H9 (cell line): ENCODE measurements at regions not wholly inside any gene's neighbourhood (a gene's known extent, or its start where the extent isn't known, plus 50 kb on each side); places are given as distances from the start of the nearest gene placed in this dataset.

Experiments used
- DNase-seq: peaks from one replicate; pipeline ENCODE4 v3.0.0-alpha.2; 2017
- H2AFZ ChIP-seq: one replicate; pipeline ENCODE4 v1.6.1; 2013; ENCODE audit warnings: mild to moderate bottlenecking, low read length, control low read depth, moderate library complexity
- H2AK5ac ChIP-seq: 2 replicates; pipeline ENCODE4 v1.6.1; 2013; ENCODE audit warnings: low read length, control low read depth, mixed read lengths; ENCODE audit not compliant: insufficient read length
- H2BK120ac ChIP-seq: one replicate; pipeline ENCODE4 v1.6.1; 2013; ENCODE audit warnings: low read depth, mild to moderate bottlenecking, low read length, control low read depth, inconsistent platforms; ENCODE audit not compliant: poor library complexity, severe bottlenecking
- H2BK12ac ChIP-seq: 2 replicates; pipeline ENCODE4 v1.6.1; 2013; ENCODE audit warnings: low read length, control low read depth, mixed read lengths, low read depth; ENCODE audit not compliant: insufficient read length
- H2BK15ac ChIP-seq: 2 replicates; pipeline ENCODE4 v1.6.1; 2013; ENCODE audit warnings: low read depth, low read length, control low read depth
- H2BK20ac ChIP-seq: one replicate; pipeline ENCODE4 v1.6.1; 2013; ENCODE audit warnings: low read depth, mild to moderate bottlenecking, low read length, control low read depth, inconsistent platforms; ENCODE audit not compliant: poor library complexity, severe bottlenecking
- H2BK5ac ChIP-seq: 2 replicates; pipeline ENCODE4 v1.6.1; 2013; ENCODE audit warnings: low read length, control low read depth, mixed read lengths; ENCODE audit not compliant: insufficient read length
- H3K14ac ChIP-seq: 2 replicates; pipeline ENCODE4 v1.6.1; 2013; ENCODE audit warnings: low read length, control low read depth; ENCODE audit not compliant: insufficient read depth
- H3K18ac ChIP-seq: 2 replicates; pipeline ENCODE4 v1.6.1; 2013; ENCODE audit warnings: low read depth, mild to moderate bottlenecking, mixed read lengths, low read length, control low read depth; ENCODE audit not compliant: insufficient read length
- H3K23ac ChIP-seq: 2 replicates; pipeline ENCODE4 v1.6.1; 2013; ENCODE audit warnings: low read length, control low read depth, mixed read lengths, low read depth; ENCODE audit not compliant: insufficient read length
- H3K23me2 ChIP-seq: 2 replicates; pipeline ENCODE4 v1.6.1; 2013; ENCODE audit warnings: low read depth, mild to moderate bottlenecking, mixed read lengths, low read length, control low read depth; ENCODE audit not compliant: insufficient read length, poor library complexity, severe bottlenecking
- H3K27ac ChIP-seq: 2 replicates; pipeline ENCODE4 v1.5.1; 2013; ENCODE audit warnings: low read length, control low read depth, mixed read lengths, low read depth; ENCODE audit not compliant: insufficient read length
- H3K27me3 ChIP-seq: 2 replicates; pipeline ENCODE4 v1.6.1; 2013; ENCODE audit warnings: low read length, control low read depth, inconsistent platforms; ENCODE audit not compliant: insufficient read depth
- H3K4ac ChIP-seq: 2 replicates; pipeline ENCODE4 v1.6.1; 2013; ENCODE audit warnings: low read depth, mild to moderate bottlenecking, control low read depth, inconsistent platforms, low read length, moderate library complexity
- H3K4me1 ChIP-seq: 2 replicates; pipeline ENCODE4 v1.6.1; 2013; ENCODE audit warnings: low read length, control low read depth, inconsistent platforms; ENCODE audit not compliant: insufficient read depth
- H3K4me2 ChIP-seq: 2 replicates; pipeline ENCODE4 v1.6.1; 2013; ENCODE audit warnings: low read length, control low read depth, mixed read lengths; ENCODE audit not compliant: insufficient read length, insufficient read depth
- H3K56ac ChIP-seq: 2 replicates; pipeline ENCODE4 v1.6.1; 2013; ENCODE audit warnings: low read depth, mild to moderate bottlenecking, mixed read lengths, low read length, control low read depth; ENCODE audit not compliant: insufficient read length
- H3K79me1 ChIP-seq: 2 replicates; pipeline ENCODE4 v1.6.1; 2013; ENCODE audit warnings: low read depth, mild to moderate bottlenecking, moderate library complexity, low read length, control low read depth, inconsistent platforms; ENCODE audit not compliant: insufficient read depth, poor library complexity, severe bottlenecking
- H3K79me2 ChIP-seq: 2 replicates; pipeline ENCODE4 v1.6.1; 2013; ENCODE audit warnings: low read length, control low read depth, inconsistent platforms; ENCODE audit not compliant: insufficient read depth
- H3K9ac ChIP-seq: 2 replicates; pipeline ENCODE4 v1.6.1; 2013; ENCODE audit warnings: low read length, control low read depth, mixed read lengths; ENCODE audit not compliant: insufficient read length; ENCODE audit errors: extremely low read depth
- H3K9me3 ChIP-seq: one replicate; pipeline ENCODE4 v1.6.1; 2013; ENCODE audit warnings: low read depth, low read length, inconsistent platforms; ENCODE audit not compliant: control insufficient read depth
- H3T11ph ChIP-seq: one replicate; pipeline ENCODE4 v1.6.1; 2013; ENCODE audit warnings: mild to moderate bottlenecking, low read length, control low read depth, inconsistent platforms
- H4K20me1 ChIP-seq: one replicate; pipeline ENCODE4 v1.6.1; 2013; ENCODE audit not compliant: control insufficient read depth, insufficient read length, insufficient read depth
- H4K5ac ChIP-seq: 2 replicates; pipeline ENCODE4 v1.6.1; 2013; ENCODE audit warnings: low read depth, mild to moderate bottlenecking, mixed read lengths, low read length, control low read depth; ENCODE audit not compliant: insufficient read length
- H4K8ac ChIP-seq: replicated peaks from 2 replicates; pipeline ENCODE4 v1.6.1; 2013; ENCODE audit warnings: low read length, control low read depth, mixed read lengths, low read depth; ENCODE audit not compliant: insufficient read length
- H4K91ac ChIP-seq: 2 replicates; pipeline ENCODE4 v1.6.1; 2013; ENCODE audit warnings: low read depth, mild to moderate bottlenecking, moderate library complexity, mixed read lengths, low read length, control low read depth; ENCODE audit not compliant: insufficient read length
- H3K27ac Mint-ChIP-seq, 3 experiments: 2 replicates in 2 of 3; 3 replicates in 1 of 3; pipeline ENCODE4 v1.8.0; 2020 to 2021; ENCODE audit warnings: mixed read lengths in 3 of 3, mild to moderate bottlenecking in 1 of 3, moderate library complexity in 1 of 3
- H3K27me3 Mint-ChIP-seq: 2 replicates; pipeline ENCODE4 v1.8.0; 2021; ENCODE audit warnings: low read depth, mild to moderate bottlenecking, moderate library complexity, mixed read lengths
- H3K36me3 Mint-ChIP-seq, 3 experiments: 2 replicates in 2 of 3; 3 replicates in 1 of 3; pipeline ENCODE4 v1.8.0; 2020 to 2021; ENCODE audit warnings: low read depth in 3 of 3, mixed read lengths in 3 of 3; ENCODE audit not compliant: insufficient read depth in 1 of 3
- H3K4me1 Mint-ChIP-seq, 2 experiments: 2 replicates each; pipeline ENCODE4 v1.8.0; 2020; ENCODE audit warnings: mixed read lengths in 2 of 2
- H3K4me3 Mint-ChIP-seq, 2 experiments: 2 replicates in 1 of 2; 3 replicates in 1 of 2; pipeline ENCODE4 v1.8.0; 2020 to 2021; ENCODE audit warnings: mild to moderate bottlenecking in 2 of 2, mixed read lengths in 2 of 2, moderate library complexity in 1 of 2
- H3K9me3 Mint-ChIP-seq, 2 experiments: 2 replicates in 1 of 2; 3 replicates in 1 of 2; pipeline ENCODE4 v1.8.0; 2020; ENCODE audit warnings: mild to moderate bottlenecking in 2 of 2, mixed read lengths in 2 of 2, moderate library complexity in 1 of 2
- CTCF ChIP-seq: fragments of 200-600 bp; sonication (generic); conservative IDR thresholded peaks from 3 replicates; pipeline ENCODE4 v1.8.0; 2021; ENCODE audit warnings: antibody characterized with exemption, mild to moderate bottlenecking
- WGBS: extraction: QIAGEN DNeasy Blood & Tissue Kit; methylation state at CpG from one replicate; pipeline ENCODE4 v1.1.7; 2013; ENCODE audit warnings: missing lambda C conversion rate, low lambda C conversion rate, mixed read lengths; ENCODE audit not compliant: insufficient read length; ENCODE audit errors: extremely low coverage; 5-methylcytosine and 5-hydroxymethylcytosine counted together

GRCh38 chr10:55233090-55233489, 432.1 kb upstream of the PCDH15 start:
- no peaks in the 10 kb centered on the region for H3K79me1 ChIP-seq
- no peaks in the 10 kb centered on the region for H3K9me3 ChIP-seq
- peaks cover 0 to 5% of the 10 kb centered on the region in 2 experiments; a peak in 2 of 4 replicates for H3K4me1 Mint-ChIP-seq
- no peak overlapping the region for H2BK5ac ChIP-seq
- no peak overlapping the region for H2BK15ac ChIP-seq
- no peak overlapping the region for H3K4me2 ChIP-seq
- no peak overlapping the region for H3T11ph ChIP-seq
- no peak overlapping the region for H2AFZ ChIP-seq
- no peaks in the 10 kb centered on the region for H3K27me3 Mint-ChIP-seq
- no peak overlapping the region for H4K8ac ChIP-seq
- no peak overlapping the region for H3K4ac ChIP-seq
- no peak overlapping the region for H3K18ac ChIP-seq
- WGBS = no CpG with 5 or more reads among the region's 3 CpGs
- no peak overlapping the region for H4K91ac ChIP-seq
- H3K4me1 ChIP-seq = no peaks in the 10 kb centered on the region
- no peak overlapping the region for H3K27ac Mint-ChIP-seq
- no peak overlapping the region for H3K9ac ChIP-seq
- H3K14ac ChIP-seq = no peak overlapping the region
- TF ChIP-seq CTCF = no peak
- H2BK120ac ChIP-seq = no peak overlapping the region
- no peaks in the 10 kb centered on the region for H3K79me2 ChIP-seq
- no peaks in the 10 kb centered on the region for H3K27me3 ChIP-seq
- H3K27ac ChIP-seq = no peak overlapping the region
- no peak overlapping the region for H3K4me3 Mint-ChIP-seq
- H3K23me2 ChIP-seq = no peaks in the 10 kb centered on the region
- no peak overlapping the region for H2BK20ac ChIP-seq
- H3K56ac ChIP-seq = no peak overlapping the region
- H3K23ac ChIP-seq = no peak overlapping the region
- H4K20me1 ChIP-seq = no peaks in the 10 kb centered on the region
- H3K9me3 Mint-ChIP-seq = no peaks in the 10 kb centered on the region
- no peaks in the 10 kb centered on the region for H3K36me3 Mint-ChIP-seq
- DNase-seq = no peak
- no peak overlapping the region for H2AK5ac ChIP-seq
- no peak overlapping the region for H4K5ac ChIP-seq
- no peak overlapping the region for H2BK12ac ChIP-seq
